Non-pigmented ciliary epithelial cell (primary cell): ENCODE measurements at regions not wholly inside any gene's neighbourhood (a gene's known extent, or its start where the extent isn't known, plus 50 kb on each side); places are given as distances from the start of the nearest gene placed in this dataset.
A peak's percentile ranks its signal among the peaks of the same experiment; 100 is the strongest.
"Not testable (repeated sequence)": the region's sequence is repeated elsewhere in the genome, so short reads cannot be mapped to it uniquely, and the experiment has no call there.

Experiments
- DNase-seq: peaks from one replicate; pipeline ENCODE4 v3.0.0-alpha.2; 2010; ENCODE audit warnings: low read depth

DNA sequence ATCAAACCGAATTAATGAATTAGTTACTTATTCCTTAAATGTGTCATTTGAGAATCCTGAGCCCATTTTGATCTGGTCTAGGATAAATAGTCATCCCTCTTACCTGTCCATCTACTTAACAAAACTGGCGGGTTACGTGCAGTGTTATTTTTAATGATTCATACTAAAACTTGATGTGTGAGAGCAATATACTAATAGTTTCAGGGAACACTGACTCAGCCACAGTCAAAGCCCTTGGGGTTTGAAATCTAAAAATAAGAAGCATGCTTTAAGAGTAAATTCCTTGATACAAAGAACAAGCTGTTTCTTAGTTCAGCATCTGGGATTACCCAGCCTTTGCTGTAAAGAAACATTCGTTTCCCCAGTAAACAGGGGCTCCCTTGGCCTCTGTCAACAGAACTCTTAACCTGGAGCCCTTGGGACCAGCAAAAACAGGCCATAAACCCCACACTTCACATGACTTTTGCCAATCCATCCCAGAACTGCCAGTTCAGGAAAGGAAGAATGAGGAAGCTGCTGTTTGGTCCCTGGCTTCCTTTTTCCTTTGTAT, 370.6 kb upstream of the IGFBP3 start:
- no peak for DNase-seq

DNA sequence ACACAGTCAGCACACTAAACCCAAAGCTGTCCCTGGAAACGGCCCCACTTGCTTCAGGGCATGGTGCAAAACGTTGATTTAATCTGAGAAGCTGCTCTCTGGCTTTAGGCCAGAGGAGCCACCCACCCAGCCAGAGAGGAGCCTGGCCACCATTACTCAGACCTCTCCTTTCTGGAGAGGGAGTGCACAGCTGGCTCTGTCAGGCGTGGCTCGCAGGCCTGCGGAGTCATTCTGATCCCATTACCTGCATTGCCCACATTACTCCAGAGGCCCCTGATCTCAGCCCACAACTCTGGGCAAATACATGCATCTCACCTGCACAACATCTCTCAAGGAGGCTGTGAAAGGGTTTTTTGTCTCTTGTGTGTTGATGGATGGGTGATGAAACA, 370.0 kb upstream of the IGFBP3 start:
- no peak for DNase-seq

DNA sequence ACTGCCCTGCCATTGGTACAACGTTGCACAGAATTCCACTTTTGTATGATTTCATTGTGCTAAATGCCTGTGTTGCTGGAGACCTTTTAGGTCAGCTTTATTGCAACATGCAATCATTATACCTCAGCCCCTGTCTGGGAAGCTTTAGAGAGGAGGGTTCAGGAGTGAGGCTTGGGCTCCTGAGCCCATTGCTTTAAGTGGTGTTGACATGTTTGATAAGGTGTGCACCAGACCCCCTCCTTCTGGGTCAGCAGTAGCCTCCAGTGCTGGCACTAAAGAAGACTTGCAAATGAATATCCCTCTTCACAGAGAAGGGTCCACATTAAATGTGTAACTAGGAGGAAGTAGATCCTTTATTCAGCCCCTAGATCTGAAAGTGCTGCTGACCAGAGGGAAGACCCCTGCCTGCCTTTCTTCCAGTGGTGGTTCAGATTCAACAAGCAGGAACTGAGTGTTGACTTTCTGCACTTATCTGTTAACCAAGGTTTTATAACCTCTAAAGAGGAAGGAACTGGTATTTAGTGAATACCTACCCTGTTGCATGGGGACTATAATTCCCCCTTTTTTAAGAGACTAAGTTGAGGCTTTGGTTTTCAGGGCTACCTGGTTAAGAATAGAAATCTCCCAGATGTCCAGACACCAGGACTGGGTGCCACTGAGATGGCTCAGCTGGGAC, 369.4 kb upstream of the IGFBP3 start:
- no peak for DNase-seq

DNA sequence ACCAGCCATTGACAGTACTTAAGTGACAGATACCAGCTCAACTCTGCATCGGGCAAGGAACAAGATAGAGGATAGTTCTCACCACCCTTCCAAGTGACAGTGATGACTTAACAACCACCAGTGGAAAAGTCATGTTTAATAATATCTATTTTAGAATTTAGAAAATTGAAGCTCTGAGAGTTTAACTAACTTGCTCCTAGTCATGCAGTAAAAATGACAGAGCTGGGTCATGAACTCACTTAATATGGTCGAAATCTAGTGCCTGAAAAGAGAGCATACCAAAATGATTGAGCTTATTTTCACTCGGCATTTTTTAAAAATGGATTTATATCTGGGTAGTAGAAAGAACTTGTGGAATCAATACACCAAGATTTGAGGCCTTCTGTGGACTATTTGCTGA, 367.8 kb upstream of the IGFBP3 start:
- no peak for DNase-seq

- no peak for DNase-seq
Measured at GRCh38 chr7:46288010-46288409, 366.9 kb upstream of the IGFBP3 start.

DNA sequence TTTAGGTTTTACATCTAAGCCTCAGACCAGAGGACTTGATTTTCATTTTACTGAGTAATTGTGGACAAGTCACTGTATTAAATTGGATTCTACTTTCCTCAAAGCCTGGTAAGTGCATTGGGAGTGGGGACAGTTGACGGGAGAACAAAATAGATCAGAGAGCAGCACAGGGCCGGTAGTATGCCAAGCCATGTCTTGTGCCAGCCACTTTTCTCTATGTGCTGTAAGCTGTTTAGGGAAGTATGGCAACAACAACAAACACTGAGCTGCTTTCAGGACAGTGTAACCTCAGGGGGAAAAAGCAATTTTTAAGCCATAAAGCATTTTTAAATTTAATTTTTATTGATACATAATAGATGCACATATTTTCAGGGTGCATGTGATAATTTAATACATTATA, 365.9 kb upstream of the IGFBP3 start:
- DNase-seq = no peak

DNA sequence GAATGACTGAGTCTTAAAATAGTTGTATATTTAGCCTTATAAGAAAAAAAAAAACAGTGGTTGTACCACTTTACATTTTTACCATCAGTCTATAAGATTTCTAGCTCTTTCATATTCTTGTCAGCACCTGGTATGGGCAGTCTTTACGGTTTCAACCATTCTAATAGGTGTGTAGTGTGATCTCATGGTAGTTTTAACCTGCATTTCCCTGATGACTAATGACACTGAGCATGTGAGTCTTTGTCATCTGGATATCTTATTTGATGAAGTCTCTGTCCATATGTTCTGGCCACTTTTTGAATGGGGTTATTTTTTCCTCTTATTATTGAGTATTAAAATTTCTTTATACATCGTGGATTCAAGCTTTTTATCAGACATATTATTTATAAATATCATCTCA, 365.3 kb upstream of the IGFBP3 start:
- no peak for DNase-seq

DNA sequence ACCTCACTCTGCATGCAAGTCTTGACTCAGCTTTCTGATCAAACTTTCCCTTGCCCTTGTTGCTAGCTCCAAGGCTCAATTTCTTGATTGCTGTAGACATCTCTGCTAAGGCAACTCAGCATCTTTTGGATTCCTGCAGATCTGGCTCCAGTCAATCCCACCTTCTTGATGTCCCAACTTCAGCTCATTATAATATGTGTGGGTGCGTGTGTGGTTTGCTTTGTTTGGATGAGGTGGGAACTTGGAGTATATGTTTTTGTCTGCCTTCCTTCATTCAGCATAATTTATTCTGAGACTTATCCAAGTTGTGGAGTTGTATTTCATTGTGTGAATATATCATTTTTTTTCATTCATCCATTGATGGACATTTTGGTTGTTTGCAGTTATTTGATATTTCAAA, 364.8 kb upstream of the IGFBP3 start:
- DNase-seq = no peak

DNA sequence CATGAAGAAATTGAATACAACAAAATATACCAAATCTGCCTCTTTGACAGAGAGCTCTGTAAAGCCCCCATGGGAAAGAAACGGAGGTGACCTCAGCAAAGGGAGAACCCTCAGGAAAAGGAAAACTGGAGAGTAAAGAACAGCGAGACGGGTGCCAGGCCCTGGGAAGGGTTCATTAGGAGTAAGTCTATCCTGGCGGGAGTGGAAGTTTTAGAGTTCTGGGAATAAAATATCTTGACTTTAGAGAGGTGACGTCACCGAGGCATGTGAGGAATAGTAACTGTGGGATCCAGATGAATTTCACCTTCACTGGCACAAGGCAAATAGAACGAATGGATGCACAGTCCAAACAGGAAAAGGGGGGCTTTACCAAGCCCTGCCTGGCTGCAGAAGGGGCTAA, 362.8 kb upstream of the IGFBP3 start:
- DNase-seq = no peak

DNA sequence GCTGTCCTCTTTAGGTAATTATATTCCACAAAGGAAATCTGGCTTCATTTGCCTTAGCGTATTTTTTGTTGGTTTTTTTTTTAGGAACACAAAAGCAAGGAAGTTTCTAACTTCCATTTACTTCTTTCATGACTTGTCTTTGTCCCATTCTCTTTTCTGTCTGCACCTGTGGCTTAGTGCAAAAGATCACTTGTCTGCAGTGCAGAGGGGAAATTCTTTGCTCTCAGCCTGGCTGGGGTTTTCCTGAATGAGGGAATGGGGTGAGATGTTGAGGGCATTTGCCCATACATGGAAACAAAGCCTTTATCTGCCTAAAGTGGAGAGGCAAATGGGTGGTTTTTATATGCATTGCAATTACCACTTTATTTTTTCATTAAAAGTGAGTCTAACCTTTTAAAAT, 361.1 kb upstream of the IGFBP3 start:
- DNase-seq = no peak

DNA sequence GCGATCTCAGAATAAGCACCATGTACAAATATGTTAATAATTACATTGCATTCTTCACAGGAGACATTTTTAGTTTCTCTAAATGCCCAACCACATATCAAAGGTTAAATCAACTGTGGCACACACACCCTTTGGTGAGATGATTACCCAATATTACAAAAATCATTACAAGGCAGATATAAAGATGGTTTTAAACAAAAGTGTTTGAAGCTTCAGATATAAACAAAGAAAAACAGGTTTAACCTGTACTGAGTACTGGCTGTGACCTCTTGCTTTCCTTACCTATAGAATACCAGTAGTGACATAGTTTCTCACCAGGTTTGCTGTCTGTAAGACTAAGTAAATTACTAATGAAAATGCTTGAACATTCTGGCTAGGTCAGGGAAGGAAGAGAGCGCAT, 360.0 kb upstream of the IGFBP3 start:
- no peak for DNase-seq

GRCh38 chr7:46279290-46279689, 358.2 kb upstream of the IGFBP3 start:
- no peak for DNase-seq

- no peak for DNase-seq
Measured at GRCh38 chr7:46264646-46265045, 343.6 kb upstream of the IGFBP3 start.

DNA sequence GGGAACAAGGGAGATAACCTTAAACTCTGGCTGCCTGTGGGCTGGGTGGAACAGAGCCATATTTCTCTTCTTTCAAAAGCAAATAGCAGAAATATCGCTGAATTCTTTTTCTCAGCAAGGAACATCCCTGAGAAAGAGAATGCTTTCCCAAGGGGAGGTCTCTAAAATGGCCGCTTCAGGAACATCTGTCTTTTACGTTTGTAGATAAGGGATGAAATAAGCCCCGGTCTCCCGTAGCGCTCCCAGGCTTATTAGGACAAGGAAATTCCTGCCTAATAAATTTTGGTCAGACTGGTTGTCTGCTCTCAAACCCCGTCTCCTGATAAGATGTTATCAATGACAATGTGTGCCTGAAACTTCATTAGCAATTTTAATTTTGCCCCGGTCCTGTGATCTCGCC, 340.6 kb upstream of the IGFBP3 start:
- not testable (repeated sequence) for DNase-seq

GRCh38 chr7:46259947-46260346, 338.9 kb upstream of the IGFBP3 start:
- no peak for DNase-seq

DNA sequence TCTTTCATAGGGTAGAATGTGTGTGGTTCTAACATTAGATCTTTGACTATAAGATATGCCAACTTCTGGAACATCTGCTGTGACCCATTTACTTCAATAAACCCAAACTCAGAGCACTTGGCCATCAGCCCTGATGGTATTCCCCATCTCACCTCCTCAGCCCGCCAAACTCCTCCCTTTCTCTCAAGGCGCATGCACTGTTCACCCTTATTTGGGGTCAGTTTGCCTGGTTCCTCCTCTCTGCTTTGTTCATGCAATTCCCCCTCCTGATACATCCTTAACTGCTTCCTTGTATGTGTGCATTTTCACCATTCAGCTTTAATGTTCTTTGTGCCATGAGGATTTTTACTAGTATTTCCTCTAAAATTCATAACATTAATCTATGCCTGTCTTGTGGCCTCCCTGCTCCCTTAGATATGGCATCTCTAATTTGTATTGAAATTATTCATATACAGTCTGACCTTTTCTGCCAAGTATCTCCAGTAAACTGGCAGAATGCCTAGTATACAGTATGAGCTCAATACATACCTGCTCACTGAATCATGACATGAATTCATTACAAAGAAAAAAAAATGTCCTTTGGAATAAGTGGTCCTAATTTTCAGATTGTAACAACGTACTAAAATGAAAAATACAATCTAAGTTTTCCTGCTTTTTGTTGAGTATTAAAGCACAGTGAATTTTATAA, 336.8 kb upstream of the IGFBP3 start:
- peak; percentile 71 for DNase-seq

GRCh38 chr7:46256870-46257661, 336.0 kb upstream of the IGFBP3 start:
- no peak for DNase-seq

DNA sequence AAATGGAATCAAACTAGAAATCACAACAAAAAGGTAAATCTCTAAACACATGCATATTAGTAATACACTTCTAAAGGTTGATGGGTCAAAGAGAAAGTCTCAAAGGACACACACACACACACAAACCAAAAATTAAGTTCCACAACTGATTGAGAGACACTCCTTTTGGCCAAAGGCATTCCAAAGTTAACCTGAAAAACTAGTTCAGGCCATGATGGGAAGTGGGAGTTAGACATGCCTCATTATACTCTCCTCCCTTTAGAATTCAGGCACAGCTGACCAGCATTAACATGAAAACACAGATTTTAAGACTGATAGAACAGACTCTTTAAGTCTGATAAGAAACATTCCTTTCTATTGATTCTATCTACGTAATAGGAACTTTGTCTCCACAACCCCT, 332.4 kb upstream of the IGFBP3 start:
- DNase-seq = no peak

GRCh38 chr7:46247664-46248063, 326.6 kb upstream of the IGFBP3 start:
- DNase-seq = no peak

DNA sequence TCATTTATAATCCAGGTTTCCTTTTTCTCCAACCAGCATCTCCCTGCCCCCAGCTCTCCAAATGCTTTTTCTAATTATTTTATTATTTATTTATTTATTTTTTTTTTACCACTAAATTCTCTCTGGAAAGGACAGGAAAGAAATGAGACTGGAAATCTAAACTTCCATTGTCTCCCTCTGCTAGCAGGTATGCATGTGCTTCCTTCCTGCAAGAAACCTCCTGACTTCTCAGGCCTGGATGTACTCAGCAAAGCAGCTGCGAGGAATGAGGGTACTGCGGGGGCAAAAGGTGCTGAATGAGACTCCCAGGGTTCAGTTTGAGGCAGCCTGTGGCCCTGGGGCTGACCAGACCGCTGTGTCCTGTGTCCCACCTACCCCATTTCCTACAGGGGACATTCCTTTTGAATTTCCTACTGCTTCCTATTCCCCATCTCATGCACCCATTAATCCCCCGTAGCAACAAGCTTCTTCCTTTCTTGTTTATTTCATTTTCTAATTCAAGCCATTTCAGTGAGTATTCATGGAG, 324.6 kb upstream of the IGFBP3 start:
- no peak for DNase-seq

- DNase-seq = no peak
Measured at GRCh38 chr7:46244757-46245156, 323.7 kb upstream of the IGFBP3 start.

DNA sequence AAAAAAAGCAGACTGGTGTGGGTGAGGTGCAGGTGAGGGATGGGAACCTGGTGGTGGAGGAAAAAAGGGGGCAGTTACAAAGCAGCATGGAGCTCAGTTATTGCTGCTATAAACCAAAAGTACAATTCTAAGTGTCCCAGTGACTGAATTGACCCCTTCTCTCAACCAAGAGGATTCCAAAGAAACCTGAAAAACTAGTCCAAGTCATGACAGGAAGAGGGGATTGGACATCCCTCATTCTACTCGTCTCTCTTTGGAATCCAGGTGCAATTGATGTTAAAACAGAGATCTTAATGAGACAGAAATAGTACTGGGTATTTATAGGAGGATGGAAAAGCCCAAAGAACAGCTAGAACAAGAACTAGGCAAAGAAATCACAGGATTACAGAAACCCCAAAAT, 322.3 kb upstream of the IGFBP3 start:
- no peak for DNase-seq

GRCh38 chr7:46239846-46240245, 318.8 kb upstream of the IGFBP3 start:
- DNase-seq = no peak
